ENCODE measurements at regions not wholly inside any gene's neighbourhood (a gene's known extent, or its start where the extent isn't known, plus 50 kb on each side); places are given as distances from the start of the nearest gene placed in this dataset.

GRCh38 chr9:135249711-135250110 is 162.2 kb downstream of the OLFM1 start:
- no peak overlapping the region for H3K4me3 ChIP-seq (ENCODE audit: low read depth, low read length)
- no peak for TF ChIP-seq CTCF (conservative IDR thresholded peaks at IDR 0.05; ENCODE audit: low read depth, low read length)
- DNase-seq (ENCODE audit: low read depth) = no peak

- DNase-seq (ENCODE audit: low read depth) = no peak
- no peak for TF ChIP-seq CTCF (conservative IDR thresholded peaks at IDR 0.05; ENCODE audit: low read depth, low read length)
Measured at GRCh38 chr9:135251331-135251761, 163.9 kb downstream of the OLFM1 start.

GRCh38 chr9:135251996-135252760 is 164.7 kb downstream of the OLFM1 start:
- H3K4me3 ChIP-seq (ENCODE audit: low read depth, low read length) = no peak overlapping the region
- no peak for TF ChIP-seq CTCF (conservative IDR thresholded peaks at IDR 0.05; ENCODE audit: low read depth, low read length)
- DNase-seq (ENCODE audit: low read depth) = no peak

More at GRCh38 chr9:135251331-135251761, 163.9 kb downstream of the OLFM1 start:
- no peak overlapping the region for H3K4me3 ChIP-seq (ENCODE audit: low read depth, low read length)

GRCh38 chr9:135252980-135253304 is 165.5 kb downstream of the OLFM1 start:
- no peak for DNase-seq (ENCODE audit: low read depth)
- no peak overlapping the region for H3K4me3 ChIP-seq (ENCODE audit: low read depth, low read length)
- TF ChIP-seq CTCF (conservative IDR thresholded peaks at IDR 0.05; ENCODE audit: low read depth, low read length) = no peak

GRCh38 chr9:135253305-135254004 is 166.0 kb downstream of the OLFM1 start:
- no peak for DNase-seq (ENCODE audit: low read depth)
- no peak overlapping the region for H3K4me3 ChIP-seq (ENCODE audit: low read depth, low read length)
- TF ChIP-seq CTCF (conservative IDR thresholded peaks at IDR 0.05; ENCODE audit: low read depth, low read length) = no peak

- DNase-seq (ENCODE audit: low read depth) = no peak
- no peak overlapping the region for H3K4me3 ChIP-seq (ENCODE audit: low read depth, low read length)
- no peak for TF ChIP-seq CTCF (conservative IDR thresholded peaks at IDR 0.05; ENCODE audit: low read depth, low read length)
Measured at GRCh38 chr9:135254176-135255032, 166.9 kb downstream of the OLFM1 start.

All from epithelial cell of proximal tubule (primary cell).